Mucosa of descending colon (tissue), 3 donors: ENCODE measurements at regions not wholly inside any gene's neighbourhood (a gene's known extent, or its start where the extent isn't known, plus 50 kb on each side); places are given as distances from the start of the nearest gene placed in this dataset.

Experiments used
- ATAC-seq: fragments of 200-7000 bp; cut with Tn5 transposase; one replicate; pipeline ENCODE4 v1.9.1; 2020; ENCODE audit warnings: mild to moderate bottlenecking, moderate library complexity
- DNase-seq, 3 donors: peaks; one replicate each; pipeline ENCODE4 v3.0.0-alpha.2; 2020
- H3K36me3 ChIP-seq: fragments of 200-600 bp; one replicate; pipeline ENCODE4 v1.8.0; 2021; ENCODE audit warnings: low read depth, mild to moderate bottlenecking
- H3K4me1 ChIP-seq: fragments of 200-600 bp; one replicate; pipeline ENCODE4 v1.8.0; 2021; ENCODE audit warnings: low read depth, mild to moderate bottlenecking
- H3K4me3 ChIP-seq: fragments of 200-600 bp; one replicate; pipeline ENCODE4 v1.8.0; 2021; ENCODE audit warnings: mild to moderate bottlenecking
- H3K9me3 ChIP-seq: fragments of 200-600 bp; one replicate; pipeline ENCODE4 v1.8.0; 2021; ENCODE audit warnings: mild to moderate bottlenecking
- intact Hi-C, 2 donors: fragments of 100-400 bp; cut with DNase I in 1 of 2; cut with micrococcal nuclease in 1 of 2; formaldehyde crosslinking; loops; one replicate each; pipeline versions ENCODE4 v1.11.0 to v1.11.1; 2022; cut with DNase I, micrococcal nuclease
- TF ChIP-seq, protein P1 (sequence below): fragments of 200-600 bp; IDR thresholded peaks from one replicate; pipeline ENCODE4 v1.8.0; 2022; ENCODE audit warnings: antibody characterized with exemption, mild to moderate bottlenecking
- donor health status: DM: no; HTN: no; CAD: no; lungs with moderate emphysema.
- donor health status: DM: no; HTN: no; CAD: no.
- donor health status: DM: no; HTN: yes; CAD: no.

DNA sequence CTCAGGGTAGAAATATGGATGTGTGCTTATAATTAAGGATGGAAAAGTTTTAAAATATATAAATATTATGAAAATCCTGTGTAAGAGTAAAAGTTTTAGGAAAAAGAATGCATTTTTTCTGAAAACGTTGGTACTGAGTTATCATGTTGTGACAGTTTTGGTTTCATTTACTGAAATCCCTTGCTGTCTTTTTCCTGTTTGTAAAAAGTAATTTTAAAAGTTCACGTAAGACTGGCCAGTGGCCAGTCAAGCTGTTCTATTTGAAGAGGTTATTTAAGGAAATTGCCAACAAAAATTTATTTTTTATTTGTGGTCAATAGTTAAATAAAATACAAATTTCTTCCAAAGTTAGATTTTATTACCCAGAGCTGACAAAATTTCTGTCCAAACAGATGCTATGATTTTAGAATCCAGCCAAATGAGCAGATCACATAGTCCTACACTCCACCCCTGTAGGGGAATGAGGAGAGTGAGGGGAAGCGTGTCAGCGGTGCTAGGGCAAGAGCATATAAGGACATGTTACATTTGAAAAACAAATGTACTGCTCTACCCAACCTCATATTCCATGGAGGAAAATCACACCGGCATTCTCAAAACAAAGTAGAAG lies 297.8 kb upstream of the TFPI start:
- DNase-seq (no peak), ATAC-seq (no peak)
- Histone ChIP-seq H3K9me3 (no peaks in the 10 kb centered on the region), H3K4me3 (no peak overlapping the region), H3K4me1 (no peaks in the 10 kb centered on the region), H3K36me3 (no peaks in the 10 kb centered on the region)
- intact Hi-C loops, result no loop called here
- TF ChIP-seq, protein P1, sequence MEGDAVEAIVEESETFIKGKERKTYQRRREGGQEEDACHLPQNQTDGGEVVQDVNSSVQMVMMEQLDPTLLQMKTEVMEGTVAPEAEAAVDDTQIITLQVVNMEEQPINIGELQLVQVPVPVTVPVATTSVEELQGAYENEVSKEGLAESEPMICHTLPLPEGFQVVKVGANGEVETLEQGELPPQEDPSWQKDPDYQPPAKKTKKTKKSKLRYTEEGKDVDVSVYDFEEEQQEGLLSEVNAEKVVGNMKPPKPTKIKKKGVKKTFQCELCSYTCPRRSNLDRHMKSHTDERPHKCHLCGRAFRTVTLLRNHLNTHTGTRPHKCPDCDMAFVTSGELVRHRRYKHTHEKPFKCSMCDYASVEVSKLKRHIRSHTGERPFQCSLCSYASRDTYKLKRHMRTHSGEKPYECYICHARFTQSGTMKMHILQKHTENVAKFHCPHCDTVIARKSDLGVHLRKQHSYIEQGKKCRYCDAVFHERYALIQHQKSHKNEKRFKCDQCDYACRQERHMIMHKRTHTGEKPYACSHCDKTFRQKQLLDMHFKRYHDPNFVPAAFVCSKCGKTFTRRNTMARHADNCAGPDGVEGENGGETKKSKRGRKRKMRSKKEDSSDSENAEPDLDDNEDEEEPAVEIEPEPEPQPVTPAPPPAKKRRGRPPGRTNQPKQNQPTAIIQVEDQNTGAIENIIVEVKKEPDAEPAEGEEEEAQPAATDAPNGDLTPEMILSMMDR, result no peak

DNA sequence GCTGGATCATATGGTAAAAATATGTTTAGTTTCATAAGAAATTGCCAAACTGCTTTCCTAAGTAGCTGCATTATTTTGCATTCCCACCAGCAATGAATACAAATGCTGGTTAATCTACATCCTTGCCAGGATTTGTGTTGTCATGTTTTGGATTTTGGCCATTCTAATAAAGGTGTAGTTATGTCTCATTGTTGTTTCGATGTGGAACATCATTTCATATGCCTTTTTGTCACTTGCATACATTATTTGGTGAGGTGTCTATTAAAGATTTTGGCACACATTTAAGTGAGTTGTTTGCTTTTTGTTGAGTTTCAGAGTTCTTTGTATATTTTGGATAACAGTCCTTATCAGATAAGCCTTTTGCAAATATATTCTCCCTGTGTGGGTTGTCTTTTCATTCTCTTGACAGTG lies 299.2 kb upstream of the TFPI start:
- intact Hi-C loops, result no loop called here
- Histone ChIP-seq H3K36me3 (no peaks in the 10 kb centered on the region), H3K9me3 (no peaks in the 10 kb centered on the region), H3K4me3 (no peak overlapping the region), H3K4me1 (no peaks in the 10 kb centered on the region)
- ATAC-seq (no peak), DNase-seq (no peak)
- TF ChIP-seq, protein P1, result no peak

DNA sequence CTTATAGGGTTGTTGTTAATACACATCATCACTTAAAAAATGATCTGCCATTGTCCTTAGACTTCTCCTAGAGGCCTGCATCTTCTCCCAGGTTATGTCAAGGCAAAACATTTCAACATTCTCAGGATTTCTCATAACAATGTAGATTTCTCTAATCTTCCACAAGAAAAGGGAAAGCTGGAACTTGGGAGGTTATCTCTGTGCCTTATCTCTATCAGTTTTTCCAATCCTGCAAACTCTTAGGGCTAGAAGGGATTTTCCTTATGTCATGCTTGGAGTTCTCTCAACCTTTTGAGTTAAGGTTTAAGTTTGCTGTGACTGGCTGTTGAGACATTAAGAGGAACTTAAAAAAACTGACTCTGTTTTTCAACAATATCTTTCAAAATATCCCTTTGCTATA lies 300.6 kb upstream of the TFPI start:
- Histone ChIP-seq H3K9me3 (no peaks in the 10 kb centered on the region), H3K4me3 (no peak overlapping the region), H3K4me1 (no peaks in the 10 kb centered on the region), H3K36me3 (no peaks in the 10 kb centered on the region)
- intact Hi-C loops, result no loop called here
- DNase-seq, result no peak
- TF ChIP-seq, protein P1, result no peak
- ATAC-seq, result no peak

DNA sequence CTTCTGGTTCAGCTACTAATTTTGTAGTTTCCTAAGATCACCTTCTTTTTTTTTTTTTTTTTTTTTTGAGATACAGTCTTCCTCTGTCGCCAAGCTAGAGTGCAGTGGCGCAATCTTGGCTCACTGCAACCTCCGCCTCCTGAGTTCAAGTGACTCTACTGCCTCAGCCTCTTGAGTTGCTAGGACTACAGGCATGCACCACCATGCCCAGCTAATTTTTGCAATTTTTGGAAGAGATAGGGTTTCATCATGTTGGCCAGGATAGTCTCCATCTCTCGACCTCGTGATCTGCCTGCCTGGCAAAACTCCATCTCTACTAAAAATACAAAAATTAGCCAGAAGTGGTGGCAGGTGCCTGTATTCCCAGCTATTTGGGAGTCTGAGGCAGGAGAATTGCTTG lies 301.5 kb upstream of the TFPI start:
- no peaks in the 10 kb centered on the region for H3K4me1 ChIP-seq
- intact Hi-C loops, result no loop called here
- H3K9me3 ChIP-seq, result no peaks in the 10 kb centered on the region
- TF ChIP-seq, protein P1, result no peak
- no peaks in the 10 kb centered on the region for H3K36me3 ChIP-seq
- DNase-seq, result no peak
- no peak overlapping the region for H3K4me3 ChIP-seq
- no peak for ATAC-seq

GRCh38 chr2:187857826-187858225 lies 303.6 kb upstream of the TFPI start:
- Histone ChIP-seq H3K36me3 (no peaks in the 10 kb centered on the region), H3K4me1 (no peaks in the 10 kb centered on the region), H3K9me3 (no peaks in the 10 kb centered on the region), H3K4me3 (no peak overlapping the region)
- ATAC-seq (no peak), DNase-seq (no peak)
- intact Hi-C loops, result no loop called here
- TF ChIP-seq, protein P1, result no peak

GRCh38 chr2:187862715-187863114 lies 308.5 kb upstream of the TFPI start:
- H3K9me3 ChIP-seq, result no peaks in the 10 kb centered on the region
- no peak overlapping the region for H3K4me3 ChIP-seq
- DNase-seq (no peak), ATAC-seq (no peak)
- TF ChIP-seq, protein P1, result no peak
- intact Hi-C loops, result no loop called here
- no peaks in the 10 kb centered on the region for H3K4me1 ChIP-seq
- no peaks in the 10 kb centered on the region for H3K36me3 ChIP-seq
